Calu3 (cell line): ENCODE measurements at regions not wholly inside any gene's neighbourhood (a gene's known extent, or its start where the extent isn't known, plus 50 kb on each side); places are given as distances from the start of the nearest gene placed in this dataset.

Source experiments
- BruUV-seq: library from RNA; stranded (reverse); fragments of 400-500 nt; replicated peaks from 2 replicates; lab custom pipeline; 2021; lab: Mats Ljungman, UMichigan
- CTCF ChIA-PET: fragments of 300-600 bp; sonication (Branson Sonifier 250); formaldehyde crosslinking; loops from one replicate; lab custom pipeline; 2022; ENCODE audit warnings: antibody characterized with exemption; lab: Charles Lee
- DNase-seq: peaks from one replicate; pipeline ENCODE4 v3.0.0; 2022
- H3K27ac Mint-ChIP-seq: one replicate; pipeline ENCODE4 v1.8.0; 2022; ENCODE audit warnings: mixed read lengths; ENCODE audit not compliant: unreplicated experiment
- H3K27me3 Mint-ChIP-seq: one replicate; pipeline ENCODE4 v1.8.0; 2022; ENCODE audit warnings: mixed read lengths; ENCODE audit not compliant: unreplicated experiment
- H3K36me3 Mint-ChIP-seq: one replicate; pipeline ENCODE4 v1.8.0; 2022; ENCODE audit warnings: mild to moderate bottlenecking, moderate library complexity, mixed read lengths; ENCODE audit not compliant: insufficient read depth, unreplicated experiment
- H3K4me1 Mint-ChIP-seq: one replicate; pipeline ENCODE4 v1.8.0; 2022; ENCODE audit warnings: mild to moderate bottlenecking, low read depth, mixed read lengths; ENCODE audit not compliant: unreplicated experiment
- H3K4me3 Mint-ChIP-seq: one replicate; pipeline ENCODE4 v1.8.0; 2022; ENCODE audit warnings: mild to moderate bottlenecking, low read depth, moderate library complexity, mixed read lengths; ENCODE audit not compliant: unreplicated experiment
- H3K9me3 Mint-ChIP-seq: one replicate; pipeline ENCODE4 v1.8.0; 2022; ENCODE audit warnings: low read depth, mixed read lengths; ENCODE audit not compliant: unreplicated experiment
- intact Hi-C: fragments of 100-400 bp; cut with micrococcal nuclease; formaldehyde crosslinking; loops from one replicate; pipeline ENCODE4 v1.10.0; 2022; ENCODE audit not compliant: unreplicated experiment
- TF ChIP-seq, protein P1 (sequence below): fragments of 200-600 bp; IDR thresholded peaks from one replicate; pipeline ENCODE4 v1.8.0; 2022; ENCODE audit warnings: antibody characterized with exemption; ENCODE audit not compliant: unreplicated experiment

DNA sequence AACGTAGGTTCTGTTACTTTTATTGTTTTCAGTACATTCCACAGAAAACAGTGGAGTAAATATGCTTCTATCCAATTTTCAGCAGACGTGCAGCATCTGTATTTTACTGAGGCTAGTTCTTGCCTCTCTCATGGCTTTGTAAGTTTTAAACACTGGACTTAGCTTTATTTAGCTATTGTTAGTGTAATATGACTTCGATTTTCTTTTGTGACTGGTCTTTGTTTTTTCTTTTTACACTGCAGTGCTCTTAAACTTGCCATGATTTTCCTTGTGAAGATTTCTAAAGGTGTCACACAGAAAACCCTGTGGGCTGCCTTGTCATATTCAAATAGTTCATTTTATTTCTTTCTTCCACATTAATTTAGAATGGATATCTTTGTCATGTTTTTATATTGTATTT lies 1234.9 kb upstream of the CITED2 start:
- Mint-ChIP-seq H3K36me3 (no peaks in the 10 kb centered on the region), H3K27ac (no peak overlapping the region), H3K9me3 (no peaks in the 10 kb centered on the region), H3K4me3 (no peak overlapping the region), H3K27me3 (no peaks in the 10 kb centered on the region), H3K4me1 (no peaks in the 10 kb centered on the region)
- CTCF ChIA-PET = no interaction called here
- intact Hi-C loops = no loop called here
- DNase-seq = no peak
- BruUV-seq = no TSS peak
- TF ChIP-seq, protein P1, sequence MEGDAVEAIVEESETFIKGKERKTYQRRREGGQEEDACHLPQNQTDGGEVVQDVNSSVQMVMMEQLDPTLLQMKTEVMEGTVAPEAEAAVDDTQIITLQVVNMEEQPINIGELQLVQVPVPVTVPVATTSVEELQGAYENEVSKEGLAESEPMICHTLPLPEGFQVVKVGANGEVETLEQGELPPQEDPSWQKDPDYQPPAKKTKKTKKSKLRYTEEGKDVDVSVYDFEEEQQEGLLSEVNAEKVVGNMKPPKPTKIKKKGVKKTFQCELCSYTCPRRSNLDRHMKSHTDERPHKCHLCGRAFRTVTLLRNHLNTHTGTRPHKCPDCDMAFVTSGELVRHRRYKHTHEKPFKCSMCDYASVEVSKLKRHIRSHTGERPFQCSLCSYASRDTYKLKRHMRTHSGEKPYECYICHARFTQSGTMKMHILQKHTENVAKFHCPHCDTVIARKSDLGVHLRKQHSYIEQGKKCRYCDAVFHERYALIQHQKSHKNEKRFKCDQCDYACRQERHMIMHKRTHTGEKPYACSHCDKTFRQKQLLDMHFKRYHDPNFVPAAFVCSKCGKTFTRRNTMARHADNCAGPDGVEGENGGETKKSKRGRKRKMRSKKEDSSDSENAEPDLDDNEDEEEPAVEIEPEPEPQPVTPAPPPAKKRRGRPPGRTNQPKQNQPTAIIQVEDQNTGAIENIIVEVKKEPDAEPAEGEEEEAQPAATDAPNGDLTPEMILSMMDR = no peak

DNA sequence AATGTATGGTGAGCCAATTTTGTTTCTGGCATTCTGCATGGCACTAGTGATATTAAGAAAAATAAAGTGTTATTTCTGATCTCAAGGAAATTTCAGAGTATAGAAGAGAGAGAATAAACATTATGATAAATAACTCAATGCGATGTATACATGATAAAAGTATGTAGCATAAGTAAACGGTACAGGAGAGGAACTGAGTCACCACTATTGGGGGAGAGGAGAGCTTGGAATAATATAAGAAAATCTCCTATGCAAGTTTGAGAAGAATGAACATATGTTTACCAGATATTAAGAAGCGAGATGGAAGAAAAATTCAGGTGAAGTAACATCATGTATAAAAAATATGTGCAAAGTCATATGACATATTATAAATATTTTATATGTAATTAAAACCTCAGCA lies 1230.3 kb upstream of the CITED2 start:
- no peak for DNase-seq
- H3K27me3 Mint-ChIP-seq = no peaks in the 10 kb centered on the region
- intact Hi-C loops = no loop called here
- no peaks in the 10 kb centered on the region for H3K4me1 Mint-ChIP-seq
- TF ChIP-seq, protein P1 = no peak
- CTCF ChIA-PET = no interaction called here
- no peak overlapping the region for H3K27ac Mint-ChIP-seq
- H3K9me3 Mint-ChIP-seq = no peaks in the 10 kb centered on the region
- no peaks in the 10 kb centered on the region for H3K36me3 Mint-ChIP-seq
- no TSS peak for BruUV-seq
- no peak overlapping the region for H3K4me3 Mint-ChIP-seq

DNA sequence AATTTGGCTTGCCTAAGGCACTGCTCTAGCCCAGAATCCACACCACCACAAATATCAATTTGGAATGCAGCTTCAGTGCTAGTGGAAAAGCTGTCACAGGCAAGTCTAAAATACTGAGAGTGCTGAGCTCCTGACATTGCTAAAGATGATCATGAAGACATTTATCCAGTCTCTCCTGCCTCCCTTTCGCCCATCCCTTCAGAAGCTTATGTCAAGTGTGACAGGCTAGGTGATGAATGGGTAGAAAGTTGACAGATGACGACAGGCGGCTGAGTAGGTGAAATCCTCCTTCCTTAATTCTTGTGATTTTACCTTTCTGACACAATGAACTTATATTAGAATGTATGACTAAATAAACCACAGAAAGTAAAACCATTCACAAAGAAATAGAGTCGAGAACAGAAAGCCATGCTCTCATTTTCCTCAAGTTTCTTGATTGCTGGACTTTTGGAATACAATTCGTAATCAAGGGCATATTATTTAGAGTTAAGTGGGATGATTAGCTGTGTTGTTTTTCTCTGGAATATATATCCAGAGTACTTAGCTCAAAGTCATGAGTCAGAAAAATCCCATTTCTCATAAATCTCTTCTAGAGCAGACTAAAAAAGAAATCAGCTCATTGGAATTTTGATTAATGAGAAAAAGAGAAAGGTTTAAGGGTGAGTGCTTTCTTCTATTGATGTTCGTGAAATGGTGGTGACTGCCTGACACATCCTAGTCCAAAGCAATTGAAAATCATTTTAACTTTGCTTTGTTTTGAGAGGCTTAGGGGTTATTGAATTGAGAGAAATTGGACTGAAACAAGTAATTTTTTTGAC lies 1228.2 kb upstream of the CITED2 start:
- H3K27me3 Mint-ChIP-seq = no peaks in the 10 kb centered on the region
- no peak overlapping the region for H3K27ac Mint-ChIP-seq
- no peak overlapping the region for H3K4me3 Mint-ChIP-seq
- no peaks in the 10 kb centered on the region for H3K36me3 Mint-ChIP-seq
- H3K9me3 Mint-ChIP-seq = no peaks in the 10 kb centered on the region
- TF ChIP-seq, protein P1 = no peak
- DNase-seq = no peak
- H3K4me1 Mint-ChIP-seq = no peaks in the 10 kb centered on the region
- intact Hi-C loops = no loop called here
- CTCF ChIA-PET = no interaction called here
- BruUV-seq = no TSS peak

DNA sequence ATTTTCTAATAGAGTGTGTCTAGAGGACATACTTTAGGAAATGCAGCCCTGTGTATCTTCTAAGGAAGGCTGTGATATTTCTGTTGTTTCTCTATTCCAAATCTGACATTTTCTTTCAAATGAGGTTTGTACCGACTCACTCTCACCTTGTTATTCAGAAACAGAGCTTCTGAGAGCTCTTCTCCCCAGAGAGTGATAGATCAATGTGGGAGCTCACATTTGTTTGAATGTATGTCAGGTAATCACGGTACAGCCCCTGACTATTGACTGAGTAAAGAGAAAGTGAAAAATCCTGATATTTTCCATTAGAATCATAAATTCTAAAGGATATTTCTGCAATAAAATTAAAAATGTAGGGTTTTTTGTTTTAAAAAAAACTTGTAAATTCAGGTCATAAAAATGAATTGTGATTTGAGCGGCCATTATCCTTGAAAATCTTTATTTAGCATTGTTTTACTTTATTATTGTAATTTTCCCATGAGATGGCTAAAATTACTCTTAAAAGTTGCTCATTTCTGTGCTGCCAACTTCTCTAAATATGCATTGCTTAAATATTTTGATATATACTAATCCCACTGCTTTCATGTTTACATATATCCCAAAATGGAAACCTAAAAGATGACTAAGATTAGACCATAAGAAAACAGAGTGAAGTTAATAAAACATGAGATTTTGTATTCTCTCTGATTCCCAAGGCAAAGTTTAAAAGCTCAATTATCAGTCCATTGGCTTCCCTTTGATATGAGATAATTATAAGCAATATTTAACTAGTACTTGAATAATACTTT lies 1226.8 kb upstream of the CITED2 start:
- H3K4me1 Mint-ChIP-seq = no peaks in the 10 kb centered on the region
- H3K9me3 Mint-ChIP-seq = no peaks in the 10 kb centered on the region
- H3K4me3 Mint-ChIP-seq = no peak overlapping the region
- TF ChIP-seq, protein P1 = no peak
- intact Hi-C loops = no loop called here
- no peaks in the 10 kb centered on the region for H3K36me3 Mint-ChIP-seq
- CTCF ChIA-PET = no interaction called here
- no peak overlapping the region for H3K27ac Mint-ChIP-seq
- no TSS peak for BruUV-seq
- no peaks in the 10 kb centered on the region for H3K27me3 Mint-ChIP-seq
- DNase-seq = no peak
